ENCODE measurements at regions not wholly inside any gene's neighbourhood (a gene's known extent, or its start where the extent isn't known, plus 50 kb on each side); places are given as distances from the start of the nearest gene placed in this dataset.

GRCh38 chr1:81569761-81570160 lies 231.0 kb upstream of the ADGRL2 start:
- TF ChIP-seq CTCF (IDR thresholded peaks at IDR 0.05): no peak
- TF ChIP-seq POLR2A (IDR thresholded peaks at IDR 0.05): no peak
- Histone ChIP-seq H3K9me3 (no peaks in the 10 kb centered on the region), H3K36me3 (no peaks in the 10 kb centered on the region), H3K4me3 (no peak overlapping the region), H3K27me3 (peaks cover 0 to 71% (median 0%) of the 10 kb centered on the region in 4 donors), H3K4me1 (peaks cover 0 to 16% (median 0%) of the 10 kb centered on the region in 3 donors), H3K27ac (no peak overlapping the region)
- intact Hi-C loops (cut with DNase I): no loop called here
- no peak for DNase-seq
- WGBS, 2 donors: 81 to 100% methylated on average over 1 of the region's 1 CpG

- Histone ChIP-seq H3K4me1 (peaks cover 0 to 7% (median 0%) of the 10 kb centered on the region in 3 donors), H3K36me3 (no peaks in the 10 kb centered on the region), H3K9me3 (no peaks in the 10 kb centered on the region), H3K27me3 (peaks cover 0 to 30% (median 0%) of the 10 kb centered on the region in 4 donors), H3K4me3 (no peak overlapping the region), H3K27ac (no peak overlapping the region)
- no peak for DNase-seq
- intact Hi-C loops (cut with DNase I): no loop called here
- TF ChIP-seq POLR2A (IDR thresholded peaks at IDR 0.05) (no peak), CTCF (IDR thresholded peaks at IDR 0.05) (no peak)
Measured at GRCh38 chr1:81563632-81564031, 237.1 kb upstream of the ADGRL2 start.

GRCh38 chr1:81562934-81563333 lies 237.8 kb upstream of the ADGRL2 start:
- no peak for DNase-seq
- H3K9me3 ChIP-seq: no peaks in the 10 kb centered on the region
- 68 to 85% methylated on average over 3 of the region's 3 CpGs for whole genome bisulfite sequencing, 2 donors
- H3K27ac ChIP-seq: no peak overlapping the region
- peaks cover 0 to 30% (median 0%) of the 10 kb centered on the region in 4 donors for H3K27me3 ChIP-seq
- intact Hi-C loops (cut with DNase I): no loop called here
- H3K4me1 ChIP-seq: peaks cover 0 to 2% (median 0%) of the 10 kb centered on the region in 3 donors
- no peak overlapping the region for H3K4me3 ChIP-seq
- H3K36me3 ChIP-seq: no peaks in the 10 kb centered on the region
- TF ChIP-seq POLR2A (IDR thresholded peaks at IDR 0.05) (no peak), CTCF (IDR thresholded peaks at IDR 0.05) (no peak)

- WGBS, 2 donors: 87 to 89% methylated on average over 7 of the region's 7 CpGs
- intact Hi-C loops (cut with DNase I): no loop called here
- no peak for TF ChIP-seq CTCF (IDR thresholded peaks at IDR 0.05)
- no peak for TF ChIP-seq POLR2A (IDR thresholded peaks at IDR 0.05)
Measured at GRCh38 chr1:81560629-81561028, 240.1 kb upstream of the ADGRL2 start.

DNA sequence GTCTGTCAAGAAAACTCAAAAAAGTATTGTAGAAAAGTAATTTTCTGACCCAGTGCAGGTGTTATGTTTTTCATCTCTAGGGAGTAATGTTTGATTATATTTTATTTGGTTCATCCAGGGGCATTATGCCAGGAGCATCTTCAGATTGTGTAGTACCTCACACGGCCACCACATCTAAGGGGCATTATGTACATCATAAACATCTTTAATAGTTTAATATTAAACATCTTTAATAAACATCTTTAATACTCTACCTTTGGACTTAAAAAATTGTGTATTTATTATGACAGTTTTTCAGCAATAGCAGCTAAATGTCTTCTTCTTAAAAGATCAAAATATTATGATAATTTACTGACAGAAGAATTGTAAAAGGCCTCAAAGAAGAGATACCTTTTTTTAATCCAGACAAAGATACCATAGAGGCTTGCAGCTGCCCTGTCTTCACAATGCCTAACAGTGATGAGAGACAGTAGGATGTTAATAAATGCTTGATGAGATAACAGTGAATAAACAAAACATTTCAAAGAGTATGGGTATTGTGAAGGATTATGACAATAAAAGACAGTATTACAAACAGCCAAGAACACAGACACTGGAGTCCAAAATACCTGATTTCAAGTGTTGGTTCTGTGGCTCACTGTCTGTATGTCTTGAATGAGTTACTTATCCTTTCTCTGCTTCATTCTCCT lies 240.9 kb upstream of the ADGRL2 start:
- no peak for DNase-seq
- TF ChIP-seq CTCF (IDR thresholded peaks at IDR 0.05) (peak in 4 of 6 experiments; percentile 10 to 44 (median 30)), POLR2A (IDR thresholded peaks at IDR 0.05) (no peak)
- Histone ChIP-seq H3K4me1 (no peaks in the 10 kb centered on the region), H3K36me3 (no peaks in the 10 kb centered on the region), H3K27ac (no peak overlapping the region), H3K9me3 (no peaks in the 10 kb centered on the region), H3K4me3 (no peak overlapping the region), H3K27me3 (peaks cover 0 to 9% (median 0%) of the 10 kb centered on the region in 4 donors)
- intact Hi-C loops (cut with DNase I): no loop called here
- WGBS, 2 donors: 37 to 41% methylated on average over 1 of the region's 1 CpG

More at GRCh38 chr1:81560629-81561028, 240.1 kb upstream of the ADGRL2 start:
- peaks cover 0 to 14% (median 0%) of the 10 kb centered on the region in 4 donors for H3K27me3 ChIP-seq
- no peaks in the 10 kb centered on the region for H3K36me3 ChIP-seq
- H3K9me3 ChIP-seq: no peaks in the 10 kb centered on the region
- no peak for DNase-seq
- H3K27ac ChIP-seq: no peak overlapping the region
- no peak overlapping the region for H3K4me3 ChIP-seq
- no peaks in the 10 kb centered on the region for H3K4me1 ChIP-seq
